HG03457 (cell line): ENCODE measurements at regions not wholly inside any gene's neighbourhood (a gene's known extent, or its start where the extent isn't known, plus 50 kb on each side); places are given as distances from the start of the nearest gene placed in this dataset.
"Not testable (repeated sequence)": the region's sequence is repeated elsewhere in the genome, so short reads cannot be mapped to it uniquely, and the experiment has no call there.

Experiments used
- ATAC-seq: cut with Tn5 transposase; IDR thresholded peaks from one replicate; pipeline ENCODE4 v1.9.1; 2021; ENCODE audit warnings: moderate number of reproducible peaks; ENCODE audit not compliant: unreplicated experiment

DNA sequence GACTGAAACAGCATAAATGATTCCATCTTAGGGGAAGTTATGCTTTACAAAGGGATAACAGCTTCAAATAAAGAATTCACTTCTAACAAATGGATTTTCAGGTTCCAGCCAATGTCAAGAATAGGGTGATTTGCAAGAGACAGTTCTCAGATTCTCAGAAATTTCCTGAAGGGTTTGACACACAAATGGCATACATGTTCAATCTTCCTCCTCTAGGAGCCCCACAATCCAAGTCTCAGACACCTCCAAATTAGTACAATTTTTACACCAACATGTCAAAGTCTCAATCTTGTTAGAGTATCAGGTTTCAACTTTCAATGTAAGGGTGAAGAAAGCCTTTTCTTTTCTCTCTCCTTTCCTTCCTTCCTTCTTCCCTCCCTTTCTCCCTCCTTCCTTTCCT is 996.6 kb downstream of the TLE1 start:
- no peak for ATAC-seq

DNA sequence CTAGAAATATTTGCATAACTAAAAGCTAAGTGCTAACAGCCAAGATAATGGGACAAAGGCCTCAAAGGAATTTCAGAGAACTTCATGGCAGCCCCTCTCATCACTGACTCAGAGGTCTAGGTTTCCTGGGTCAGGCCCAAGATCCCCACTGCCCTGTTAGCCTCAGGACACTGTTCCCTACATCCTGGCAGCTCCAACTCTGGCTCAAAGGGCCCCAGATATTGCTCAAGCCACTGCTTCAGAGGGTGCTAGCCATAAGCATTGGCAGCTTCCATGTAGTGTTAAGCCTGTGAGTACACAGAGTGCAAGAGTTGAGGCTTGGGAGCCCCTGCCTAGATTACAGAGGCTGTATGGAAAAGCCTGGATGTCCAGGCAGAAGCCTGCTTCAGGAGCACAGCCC is 998.1 kb downstream of the TLE1 start:
- ATAC-seq = no peak

DNA sequence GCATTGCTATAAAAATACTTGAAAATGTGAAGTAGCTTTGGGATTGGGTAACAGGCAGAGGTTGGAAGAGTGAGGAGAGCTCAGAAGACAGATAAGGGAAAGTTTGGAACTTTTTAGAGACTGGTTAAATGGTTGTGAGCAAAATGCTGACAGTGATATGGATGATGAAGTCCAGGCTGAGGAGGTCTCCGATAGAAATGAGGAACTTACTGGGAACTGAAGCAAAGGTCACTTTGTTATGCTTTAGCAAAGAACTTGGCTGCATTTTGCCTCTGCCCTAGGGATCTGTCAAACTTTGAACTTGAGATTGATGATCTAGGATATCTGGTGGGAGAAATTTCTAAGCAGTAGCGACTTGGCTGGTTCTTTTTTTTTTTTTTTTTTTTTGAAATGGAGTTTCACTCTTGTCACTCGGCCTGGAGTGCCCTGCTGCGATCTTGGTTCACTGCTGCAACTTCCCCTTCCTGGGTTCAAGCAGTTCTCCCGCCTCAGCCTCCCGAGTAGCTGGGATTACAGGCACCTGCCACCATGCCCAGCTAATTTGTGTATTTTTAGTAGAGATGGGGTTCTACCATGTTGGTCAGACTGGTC is 998.9 kb downstream of the TLE1 start:
- ATAC-seq = no peak

DNA sequence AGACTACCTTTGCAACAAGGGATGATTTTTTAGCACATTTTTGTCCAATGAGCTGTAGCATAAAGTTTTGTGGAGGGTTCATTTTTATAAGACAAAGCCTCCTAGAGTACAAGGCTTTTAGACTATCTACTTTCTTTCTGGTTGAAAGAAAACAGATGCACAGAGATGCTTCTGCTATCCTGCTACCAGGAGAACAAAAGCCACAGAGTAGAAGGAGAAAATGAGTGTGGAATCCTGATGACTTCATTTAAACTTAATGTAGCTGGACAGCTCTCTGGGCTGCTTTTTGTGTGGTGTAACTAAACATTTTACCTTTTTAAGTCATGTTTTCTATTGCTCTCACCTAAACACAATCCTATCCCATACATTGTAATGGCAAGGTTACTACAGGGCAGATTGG is 1009.4 kb downstream of the TLE1 start:
- ATAC-seq = no peak

DNA sequence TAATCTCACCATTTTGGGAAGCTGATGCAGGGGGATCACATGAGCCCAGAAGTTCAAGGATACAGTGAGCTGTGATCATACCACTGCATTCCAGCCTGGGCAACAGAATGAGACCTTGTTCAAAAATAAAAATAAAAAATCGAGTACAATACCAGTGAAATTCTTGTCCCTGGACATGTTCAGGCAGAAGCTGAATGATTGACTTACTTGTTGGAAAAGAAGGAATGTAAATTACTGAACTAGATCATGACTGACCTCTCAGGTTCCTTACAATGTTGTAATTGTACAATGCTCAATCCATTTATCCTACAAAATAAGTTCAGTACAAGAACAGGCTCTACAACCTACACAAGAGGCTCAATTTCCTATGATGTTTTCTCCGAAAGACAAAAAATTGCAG is 1010.4 kb downstream of the TLE1 start:
- ATAC-seq = no peak

DNA sequence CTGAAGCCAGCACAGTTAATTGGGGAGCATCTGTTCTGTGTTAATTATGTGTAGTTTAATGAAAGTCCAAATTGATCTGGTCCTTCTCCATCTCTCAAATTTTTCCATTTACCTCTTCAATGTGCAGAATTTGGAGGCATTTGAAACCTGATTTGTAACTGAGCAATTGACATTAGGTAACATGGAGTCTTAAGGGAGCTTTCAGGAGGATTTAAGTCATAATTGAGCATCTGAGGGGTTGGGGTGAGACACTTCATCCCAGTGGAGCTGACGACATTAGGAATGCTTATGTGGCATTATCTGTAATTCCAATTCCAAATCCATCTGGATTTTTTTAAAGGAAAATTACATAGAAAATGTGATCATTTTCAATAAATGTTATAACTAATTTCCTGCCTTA is 1015.9 kb downstream of the TLE1 start:
- no peak for ATAC-seq

DNA sequence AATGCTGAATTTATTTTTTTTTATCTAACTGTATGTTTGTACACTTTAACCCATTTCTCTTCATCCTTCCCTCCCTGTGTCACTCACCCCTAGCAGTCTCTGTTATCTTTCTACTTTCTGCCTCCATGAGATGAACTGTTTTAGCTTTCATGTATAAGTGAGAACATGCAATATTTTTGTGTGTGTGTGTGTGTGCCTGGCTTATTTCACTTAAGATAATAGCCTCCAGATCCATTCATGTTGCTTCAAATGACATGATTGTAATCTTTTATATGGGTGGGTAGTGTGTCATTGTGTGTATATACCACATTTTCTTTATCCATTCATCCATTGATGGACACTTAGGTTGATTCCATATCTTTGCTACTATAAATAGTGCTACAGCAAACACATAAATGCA is 1023.9 kb downstream of the TLE1 start:
- ATAC-seq = no peak

DNA sequence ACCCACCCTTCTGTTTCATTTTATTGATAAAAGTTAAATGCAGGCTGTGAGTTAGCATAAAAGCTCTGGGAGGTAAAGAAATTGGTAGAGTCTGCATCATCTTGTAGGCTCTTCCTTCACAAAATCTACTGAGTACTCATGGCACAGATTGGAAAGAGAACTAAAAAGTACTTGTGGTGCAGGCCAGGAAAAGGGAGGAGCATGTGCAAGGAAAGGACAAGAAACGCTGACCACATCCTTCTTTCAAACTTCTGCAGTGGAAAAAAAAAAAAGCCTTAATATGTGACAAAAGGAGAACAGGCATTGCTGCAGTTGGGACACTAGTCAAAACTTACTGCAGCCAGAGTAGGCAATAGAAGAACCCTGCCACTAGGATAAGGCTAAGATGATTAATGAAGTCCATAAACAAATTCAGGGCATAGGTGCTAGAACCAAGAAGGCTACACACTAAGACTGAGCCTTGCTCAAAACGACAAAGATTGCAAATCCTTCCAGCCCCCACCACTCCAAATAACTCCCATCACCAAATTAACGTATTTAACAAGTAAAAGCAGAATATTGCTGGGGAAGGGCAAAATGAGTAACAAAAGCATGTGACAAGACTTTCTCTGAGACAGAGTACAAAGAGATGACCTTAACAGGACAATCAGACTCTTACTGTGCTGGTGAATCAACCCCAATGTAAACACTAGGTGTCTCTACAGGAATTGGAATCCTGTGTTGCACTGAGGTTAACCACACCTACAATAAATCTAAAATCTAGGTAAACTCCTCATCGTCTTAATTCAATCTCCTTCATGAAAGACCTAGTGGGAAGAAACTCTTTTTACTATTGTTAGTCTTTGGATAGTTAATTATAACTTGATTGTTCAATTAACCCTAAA is 1024.8 kb downstream of the TLE1 start:
- ATAC-seq = no peak

DNA sequence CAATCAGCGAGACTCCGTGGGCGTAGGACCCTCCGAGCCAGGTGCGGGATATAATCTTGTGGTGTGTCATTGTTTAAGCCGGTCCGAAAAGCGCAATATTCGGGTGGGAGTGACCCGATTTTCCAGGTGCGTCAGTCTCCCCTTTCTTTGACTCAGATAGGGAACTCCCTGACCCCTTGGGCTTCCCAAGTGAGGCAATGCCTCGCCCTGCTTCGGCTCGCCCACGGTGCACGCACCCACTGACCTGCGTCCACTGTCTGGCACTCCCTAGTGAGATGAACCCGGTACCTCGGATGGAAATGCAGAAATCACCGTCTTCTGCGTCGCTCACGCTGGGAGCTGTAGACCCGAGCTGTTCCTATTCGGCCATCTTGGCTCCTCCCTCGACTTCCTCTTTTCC is 1029.6 kb downstream of the TLE1 start:
- not testable (repeated sequence) for ATAC-seq

DNA sequence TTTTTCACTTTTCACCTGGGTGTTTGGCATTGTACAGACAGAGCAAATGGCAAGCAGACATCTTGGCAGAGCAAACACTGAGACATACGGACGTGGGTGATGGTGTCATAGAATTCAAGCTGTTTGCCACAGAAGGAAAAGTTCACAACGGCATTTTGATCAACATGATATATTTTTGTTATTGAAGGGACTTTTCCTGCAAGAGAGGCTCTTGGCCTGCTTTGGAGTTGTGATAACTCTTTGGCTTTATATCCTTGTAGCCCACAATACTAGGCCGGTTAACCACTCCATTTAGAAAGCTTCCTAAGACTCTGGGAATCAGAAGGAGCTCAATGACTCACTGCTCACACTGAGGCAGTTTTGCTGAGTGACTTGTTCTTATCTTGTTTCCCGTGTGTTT is 1038.3 kb downstream of the TLE1 start:
- no peak for ATAC-seq

DNA sequence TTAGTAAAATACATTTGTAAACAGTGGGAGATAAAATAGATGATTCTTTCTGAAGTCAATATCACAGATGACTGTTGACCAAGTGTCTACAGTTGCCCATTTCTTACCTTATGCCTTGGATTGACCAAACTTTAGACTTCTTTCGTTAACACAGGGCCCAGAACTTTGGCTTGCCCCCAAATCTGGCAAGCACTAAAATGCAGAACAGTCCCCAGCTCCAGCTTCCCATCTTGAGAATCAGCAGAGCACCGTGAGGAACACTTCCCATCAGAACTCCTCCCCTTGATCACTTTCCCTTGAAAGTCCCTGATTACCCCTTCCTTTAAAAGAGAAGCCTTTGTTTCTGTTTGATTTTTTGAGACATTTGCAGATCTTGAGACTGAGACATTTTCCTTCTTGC is 1039.9 kb downstream of the TLE1 start:
- ATAC-seq = no peak

DNA sequence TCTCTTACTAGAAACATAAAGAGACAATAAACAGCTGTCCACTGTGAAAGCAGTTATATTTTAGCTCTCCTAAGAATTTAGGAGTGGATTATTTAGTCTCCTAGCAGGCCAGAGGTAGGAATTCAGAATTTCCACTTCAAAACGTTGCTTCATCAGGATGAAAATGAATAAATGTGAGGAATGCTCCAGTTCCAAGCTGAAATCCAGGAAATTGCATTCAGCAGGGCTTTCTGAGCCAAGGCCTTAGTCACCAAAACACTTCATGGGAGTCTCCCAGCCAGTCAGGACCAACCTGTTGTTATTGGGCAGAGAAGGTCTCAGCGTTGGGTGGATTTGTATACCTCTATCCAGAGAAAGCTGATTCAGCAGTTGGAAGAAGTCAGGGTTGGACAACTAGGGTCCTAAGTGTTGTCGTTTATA is 1040.3 kb downstream of the TLE1 start:
- no peak for ATAC-seq

DNA sequence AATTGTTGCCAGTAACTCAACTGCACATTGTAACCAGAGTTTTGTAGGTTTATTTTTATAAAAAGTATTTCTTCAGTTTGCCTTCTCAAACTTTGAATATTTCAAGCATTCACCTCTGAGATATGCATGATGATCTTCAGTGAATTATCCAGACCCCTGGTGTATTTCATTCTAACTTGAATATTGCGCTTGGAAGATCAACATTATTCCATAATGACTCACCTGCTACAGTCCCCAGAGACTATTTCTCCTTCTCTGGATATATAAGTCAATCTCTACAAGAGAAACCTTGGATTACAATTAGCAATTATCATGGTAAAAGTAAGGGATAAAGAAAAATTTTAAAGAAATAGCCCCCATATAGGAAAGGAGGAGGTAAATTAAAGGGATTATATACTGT is 1041.0 kb downstream of the TLE1 start:
- ATAC-seq = no peak

DNA sequence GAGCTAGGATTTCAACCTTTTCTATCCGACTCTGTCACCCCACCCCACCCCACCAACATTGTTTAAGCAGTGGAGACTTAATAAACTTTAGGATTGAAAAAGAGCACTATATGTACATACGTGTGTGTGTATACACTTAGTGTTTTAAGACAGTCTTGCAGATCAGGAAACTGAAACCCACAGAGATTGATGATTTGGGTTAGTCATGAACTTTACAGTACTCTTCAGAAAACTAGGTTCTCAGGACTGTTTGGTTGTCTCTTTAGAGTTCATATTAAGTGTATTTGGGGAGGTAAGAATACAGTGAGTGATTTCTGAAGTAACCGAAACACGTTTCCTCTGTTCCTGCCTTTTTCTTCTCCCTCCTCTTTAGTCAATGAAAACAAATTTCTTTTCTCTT is 1043.1 kb downstream of the TLE1 start:
- ATAC-seq = no peak

DNA sequence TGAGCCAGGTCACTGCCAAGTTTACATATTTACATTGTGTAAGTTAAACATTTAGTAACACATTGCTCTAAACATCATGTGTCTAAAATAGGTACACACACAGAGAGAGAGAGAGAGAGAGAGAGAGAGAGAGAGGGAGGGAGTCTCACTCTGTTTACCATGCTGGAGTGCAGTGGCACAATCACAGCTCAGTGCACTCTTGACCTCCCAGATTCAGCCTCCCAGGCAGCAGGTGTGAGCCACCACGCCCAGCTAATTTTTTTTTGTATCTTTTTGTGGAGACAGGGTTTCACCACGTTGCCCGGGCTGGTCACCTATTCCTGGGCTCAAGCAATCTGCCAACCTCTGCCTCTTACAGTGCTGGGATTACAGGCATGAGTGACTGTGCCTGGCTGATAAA is 1045.3 kb downstream of the TLE1 start:
- no peak for ATAC-seq

DNA sequence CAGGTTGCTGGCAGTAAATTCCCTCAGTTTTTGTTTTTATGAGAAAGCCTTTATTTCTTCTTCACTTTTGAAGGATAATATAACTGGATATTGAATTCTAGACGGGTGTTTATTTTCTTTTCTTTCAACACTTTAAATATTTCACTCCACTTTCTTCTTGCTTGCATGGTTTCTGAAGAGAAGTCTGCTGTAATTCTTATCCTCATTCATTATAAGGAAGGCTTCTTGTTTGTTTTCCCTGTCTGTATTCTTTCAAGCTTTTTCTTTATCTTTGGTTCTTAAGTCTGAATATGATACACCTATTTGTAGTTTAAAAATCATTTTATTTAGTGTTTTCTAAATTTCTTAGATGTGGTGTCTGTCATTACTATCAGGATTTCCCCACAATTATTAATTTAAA is 1054.3 kb downstream of the TLE1 start:
- no peak for ATAC-seq

DNA sequence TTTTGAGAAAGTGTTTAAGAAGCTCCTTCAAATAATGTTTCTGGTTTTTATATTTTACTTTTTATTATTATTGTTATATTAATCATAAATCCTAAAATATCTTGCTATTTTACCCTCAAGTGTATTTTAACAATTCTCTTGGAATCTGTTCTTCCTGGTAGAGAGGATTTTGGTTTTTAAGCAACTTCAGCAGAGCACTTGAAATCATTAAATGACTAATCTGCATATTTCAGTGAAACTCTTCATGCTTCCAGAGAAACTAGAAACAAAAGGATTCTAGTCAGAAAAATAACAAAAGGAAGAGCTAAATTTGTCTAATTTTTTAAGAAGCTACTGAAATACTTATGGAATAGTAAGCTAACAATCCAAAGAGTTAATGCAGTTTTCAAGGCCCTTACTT is 1057.3 kb downstream of the TLE1 start:
- no peak for ATAC-seq

DNA sequence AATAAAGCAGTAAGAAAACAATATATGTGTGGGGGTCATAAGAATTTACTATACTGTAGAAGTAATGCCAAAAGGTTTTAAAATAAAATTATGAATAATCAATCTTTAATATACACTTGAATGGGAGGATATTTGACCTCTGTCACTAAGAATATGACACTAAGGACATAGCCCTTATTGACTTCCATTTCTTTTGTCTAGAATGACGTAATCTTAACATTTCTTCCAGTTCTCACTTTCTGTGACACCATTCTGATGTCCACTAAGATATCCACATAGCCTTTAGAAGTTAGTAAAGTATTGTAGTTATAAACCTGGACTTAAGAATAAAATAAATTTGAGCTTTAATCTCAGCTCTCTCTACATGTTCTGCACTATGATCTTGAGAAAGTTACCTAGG is 1050.7 kb downstream of the TLE4 start:
- no peak for ATAC-seq

DNA sequence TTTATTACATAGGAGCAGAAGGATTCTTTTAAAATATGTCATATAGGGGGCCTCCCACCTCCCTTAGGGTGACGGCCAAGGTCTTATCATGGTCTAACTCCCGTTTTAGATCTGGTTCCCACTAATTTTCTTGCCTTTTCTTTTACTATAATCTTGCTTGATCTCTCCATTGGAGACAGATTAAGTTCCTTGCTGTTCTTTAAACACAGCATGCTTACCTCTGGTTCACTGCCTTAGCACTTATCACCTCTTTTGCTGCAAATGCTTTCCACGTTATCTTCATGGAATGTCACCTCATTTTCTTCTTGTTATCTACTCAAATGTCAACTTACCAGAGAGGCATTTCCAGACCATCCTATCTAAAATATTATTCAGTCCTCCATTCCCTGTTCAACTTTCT is 1047.6 kb downstream of the TLE4 start:
- ATAC-seq = no peak

DNA sequence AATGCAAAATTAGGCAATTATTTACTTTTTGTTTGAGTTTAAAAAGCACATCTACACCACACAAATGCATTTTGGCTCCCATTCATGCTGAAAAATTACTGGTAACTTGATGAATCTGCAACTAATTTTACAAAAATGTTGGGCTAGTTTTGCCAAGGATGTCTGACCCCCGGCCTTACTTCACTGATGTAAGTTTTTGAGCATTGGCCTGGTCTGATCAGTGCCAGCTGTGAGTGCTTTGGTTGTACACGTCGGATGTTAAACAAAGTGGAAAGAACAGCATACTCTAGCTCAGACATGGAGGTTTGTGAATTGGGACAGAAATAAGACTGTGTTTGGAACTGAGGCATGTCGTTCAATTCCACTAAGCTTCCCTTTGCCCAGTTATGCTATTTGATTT is 1044.2 kb downstream of the TLE4 start:
- ATAC-seq = no peak

DNA sequence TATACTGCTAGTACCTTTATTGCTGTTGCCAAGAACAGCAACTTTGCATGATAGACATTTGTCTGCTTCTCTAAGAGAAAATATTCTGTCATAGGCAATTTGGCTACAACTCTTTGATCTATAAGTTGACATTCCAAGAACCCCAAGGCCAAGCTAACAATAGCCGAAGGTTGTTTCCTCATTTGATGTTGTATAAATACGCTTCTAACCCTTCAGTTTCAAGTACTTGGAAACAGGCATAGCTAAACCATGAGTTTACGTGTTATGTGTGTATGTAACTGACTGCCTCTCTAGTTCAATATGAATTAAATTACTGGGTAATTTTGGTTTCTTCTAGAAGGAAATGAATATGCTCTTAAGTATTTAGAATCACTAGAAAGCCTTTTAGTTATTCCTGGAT is 1034.0 kb downstream of the TLE4 start:
- no peak for ATAC-seq

DNA sequence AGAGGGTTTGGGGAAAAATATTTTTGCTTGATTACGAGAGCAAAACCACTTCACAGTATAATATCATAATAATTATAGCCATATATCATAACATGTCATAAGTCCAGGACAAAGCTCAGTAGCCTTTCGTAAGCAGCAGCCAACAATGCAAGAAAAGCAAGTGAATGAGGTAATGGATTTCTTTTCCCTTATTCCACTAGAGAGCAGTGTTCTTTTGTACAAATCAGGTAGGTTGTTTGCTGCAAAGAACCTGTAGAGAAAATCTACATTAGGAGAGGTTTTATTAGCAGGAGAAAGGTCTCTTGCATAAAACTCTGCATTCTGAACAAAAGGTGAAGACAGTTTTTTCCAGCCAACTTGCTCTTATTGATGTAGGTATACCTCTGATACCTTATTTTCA is 1033.4 kb downstream of the TLE4 start:
- no peak for ATAC-seq

DNA sequence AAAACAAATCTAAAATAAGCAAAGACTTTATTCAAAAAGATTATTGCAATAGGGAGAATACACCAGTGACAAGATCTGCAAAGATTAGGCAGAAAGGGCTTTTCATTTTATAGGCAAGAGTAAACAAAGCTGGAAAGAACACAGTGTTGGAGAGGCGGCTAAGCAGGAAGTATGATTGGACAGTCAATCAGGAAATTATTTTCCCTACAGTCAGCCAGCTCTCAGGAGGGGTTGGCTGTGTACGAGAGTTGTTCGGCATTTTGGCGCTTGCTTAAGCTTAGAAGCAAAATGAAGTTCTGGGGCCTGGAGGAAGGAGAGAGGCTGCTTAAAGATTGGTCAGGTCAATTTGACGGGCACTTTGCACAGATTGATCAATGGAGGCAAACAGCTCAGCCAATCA is 1030.5 kb downstream of the TLE4 start:
- ATAC-seq = no peak
